ENCODE measurements at regions not wholly inside any gene's neighbourhood (a gene's known extent, or its start where the extent isn't known, plus 50 kb on each side); places are given as distances from the start of the nearest gene placed in this dataset.

- TF ChIP-seq CTCF (conservative IDR thresholded peaks at IDR 0.05; ENCODE audit: low read length) (no peak), EZH2phosphoT487 (IDR thresholded peaks at IDR 0.05; ENCODE audit: borderline replicate concordance, low read depth, low read length) (no peak)
Measured at GRCh38 chr19:30857388-30857787, 485.2 kb downstream of the ZNF536 start.
